SJSA1 (cell line): ENCODE measurements at regions not wholly inside any gene's neighbourhood (a gene's known extent, or its start where the extent isn't known, plus 50 kb on each side); places are given as distances from the start of the nearest gene placed in this dataset.
"Not testable (repeated sequence)": the region's sequence is repeated elsewhere in the genome, so short reads cannot be mapped to it uniquely, and the experiment has no call there.

Experiments used
- DNase-seq, 2 experiments: peaks; one replicate each; pipeline ENCODE4 v3.0.0-alpha.2; 2015 to 2020; ENCODE audit warnings: low spot score in 2 of 2, low read depth in 1 of 2
- H3K27ac ChIP-seq: fragments of 250-450 bp; sonication (Bioruptor Pico); 2 replicates; pipeline ENCODE4 v1.5.1; 2020; ENCODE audit warnings: mild to moderate bottlenecking, moderate library complexity
- H3K27me3 ChIP-seq: fragments of 250-450 bp; sonication (Bioruptor Pico); replicated peaks from 2 replicates; pipeline ENCODE4 v1.5.1; 2020; ENCODE audit warnings: mild to moderate bottlenecking, moderate library complexity
- H3K36me3 ChIP-seq: fragments of 250-450 bp; sonication (Bioruptor Pico); 2 replicates; pipeline ENCODE4 v1.5.1; 2020; ENCODE audit warnings: mild to moderate bottlenecking
- H3K4me1 ChIP-seq: fragments of 250-450 bp; sonication (Bioruptor Pico); replicated peaks from 2 replicates; pipeline ENCODE4 v1.6.1; 2021; ENCODE audit warnings: mild to moderate bottlenecking
- H3K4me3 ChIP-seq: fragments of 250-450 bp; sonication (Bioruptor Pico); 2 replicates; pipeline ENCODE4 v1.5.1; 2020; ENCODE audit warnings: mild to moderate bottlenecking
- H3K9me3 ChIP-seq: fragments of 250-450 bp; sonication (Bioruptor Pico); replicated peaks from 2 replicates; pipeline ENCODE4 v1.5.1; 2020; ENCODE audit warnings: mild to moderate bottlenecking

DNA sequence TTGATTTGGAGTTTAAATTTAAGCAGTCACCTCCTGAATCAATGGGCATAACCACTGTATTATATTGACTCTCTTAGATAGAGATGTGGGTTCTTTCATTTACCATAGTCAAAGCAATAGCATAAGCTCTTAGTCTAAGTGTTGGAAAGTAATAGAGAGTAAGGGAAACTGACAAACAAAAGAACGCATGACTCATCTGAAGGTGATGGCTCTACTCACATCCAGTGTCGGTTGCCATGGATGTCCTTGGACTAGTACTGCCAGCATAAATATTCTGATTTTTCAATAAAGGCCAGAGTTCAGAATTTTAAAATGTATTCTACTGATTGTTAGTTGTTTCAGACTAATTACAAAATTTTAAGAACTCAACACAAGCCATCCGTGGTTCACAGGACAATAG, 444.9 kb upstream of the DDI1 start:
- H3K4me1 ChIP-seq = peaks cover 5% of the 10 kb centered on the region

DNA sequence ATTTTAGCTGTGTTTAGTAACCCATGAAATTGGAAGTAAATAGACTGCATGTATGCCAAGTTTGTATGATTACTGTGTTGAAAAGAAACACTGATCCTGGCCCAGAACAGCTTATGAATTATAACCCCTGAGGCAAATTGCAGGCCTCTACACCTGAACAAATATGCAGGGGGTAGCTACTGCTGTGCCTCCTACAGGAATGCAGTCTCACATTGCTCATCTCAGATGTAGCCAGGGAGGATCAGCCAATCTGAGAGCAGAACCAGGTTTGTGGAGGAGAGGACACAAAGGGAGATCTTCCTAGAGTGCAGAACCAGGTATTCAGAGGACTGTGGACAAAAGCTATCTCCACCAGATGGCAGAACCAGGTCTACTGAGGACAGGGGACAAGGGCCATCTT, 442.2 kb upstream of the DDI1 start:
- Histone ChIP-seq H3K4me1 (no peaks in the 10 kb centered on the region), H3K27ac (no peak overlapping the region), H3K9me3 (no peaks in the 10 kb centered on the region), H3K36me3 (no peaks in the 10 kb centered on the region), H3K27me3 (no peaks in the 10 kb centered on the region), H3K4me3 (no peak overlapping the region)
- DNase-seq = no peak

More for the DNA sequence above, 444.9 kb upstream of the DDI1 start:
- H3K27me3 ChIP-seq = no peaks in the 10 kb centered on the region
- no peak overlapping the region for H3K4me3 ChIP-seq
- no peak for DNase-seq
- H3K9me3 ChIP-seq = no peaks in the 10 kb centered on the region
- no peaks in the 10 kb centered on the region for H3K36me3 ChIP-seq
- no peak overlapping the region for H3K27ac ChIP-seq

DNA sequence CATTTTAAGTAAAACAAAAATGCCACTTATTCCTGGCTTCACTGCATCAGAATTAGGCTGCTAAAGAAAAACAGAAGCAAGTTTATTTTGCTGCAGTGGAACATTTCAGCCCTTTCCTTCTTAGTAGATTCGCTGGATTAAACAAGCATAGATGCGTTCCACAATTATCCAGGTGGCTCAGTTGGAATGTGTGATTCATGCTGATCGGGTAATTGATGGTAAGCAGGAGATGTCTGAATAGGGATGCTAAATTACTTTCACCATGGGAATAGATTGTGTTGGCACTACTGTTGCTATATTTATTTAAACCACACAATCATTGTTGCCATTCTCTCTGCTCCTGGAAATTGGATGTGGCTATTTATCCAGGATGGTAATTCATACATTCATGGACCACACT, 440.1 kb upstream of the DDI1 start:
- H3K36me3 ChIP-seq = no peaks in the 10 kb centered on the region
- no peak for DNase-seq
- H3K27ac ChIP-seq = no peak overlapping the region
- H3K4me3 ChIP-seq = no peak overlapping the region
- no peaks in the 10 kb centered on the region for H3K27me3 ChIP-seq
- H3K4me1 ChIP-seq = no peaks in the 10 kb centered on the region
- H3K9me3 ChIP-seq = no peaks in the 10 kb centered on the region

DNA sequence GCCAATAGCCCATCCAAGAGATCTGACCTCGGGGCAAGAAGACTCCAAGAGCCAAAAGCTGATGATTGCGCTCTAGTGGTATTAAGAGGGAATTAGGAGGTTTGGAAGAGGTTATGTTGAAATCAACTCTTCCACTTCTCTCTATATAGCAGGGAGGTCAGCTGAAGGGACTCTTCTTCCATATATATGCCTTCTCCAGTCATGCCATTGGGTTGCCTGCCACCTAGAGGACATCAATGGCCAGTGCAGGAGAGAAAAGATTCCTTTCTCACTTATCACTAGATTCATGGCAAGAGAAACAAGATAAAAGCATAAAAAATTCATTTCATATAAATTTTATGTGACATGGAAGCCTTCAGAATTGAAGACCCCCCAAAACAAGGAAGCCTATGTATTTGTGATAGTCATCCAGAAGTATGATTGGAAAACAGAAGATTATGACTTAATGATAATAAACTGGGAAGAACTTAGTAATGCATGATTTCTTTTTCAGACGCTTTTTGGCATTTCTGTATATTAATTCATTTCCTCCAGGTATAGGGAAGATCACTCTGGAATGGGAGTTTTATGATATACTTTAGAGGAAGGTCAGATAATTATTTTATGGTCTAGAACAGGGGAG, 435.1 kb upstream of the DDI1 start:
- no peak overlapping the region for H3K4me3 ChIP-seq
- peak in 1 of 2 experiments; percentile 31 for DNase-seq
- H3K4me1 ChIP-seq = peaks cover 14% of the 10 kb centered on the region
- H3K27me3 ChIP-seq = no peaks in the 10 kb centered on the region
- H3K27ac ChIP-seq = no peak overlapping the region
- H3K9me3 ChIP-seq = no peaks in the 10 kb centered on the region
- H3K36me3 ChIP-seq = no peaks in the 10 kb centered on the region

DNA sequence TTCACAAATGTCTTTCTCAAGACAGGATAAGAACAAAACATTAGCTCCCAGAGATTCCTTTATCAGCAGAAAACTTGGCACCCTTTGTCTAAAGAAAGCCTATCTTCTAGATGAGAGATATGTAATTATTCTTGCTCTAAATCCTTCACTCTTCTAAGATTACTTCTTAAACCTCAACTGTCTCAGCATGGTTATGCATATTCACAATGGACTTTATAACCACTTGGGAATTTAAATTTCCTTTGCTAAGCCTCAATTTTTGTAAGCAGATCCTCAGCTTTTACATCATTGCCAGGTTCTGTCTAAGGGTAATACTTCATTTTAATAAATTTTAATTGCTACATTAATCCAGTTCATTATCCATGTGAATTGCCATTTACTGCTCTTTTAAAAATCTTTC, 433.6 kb upstream of the DDI1 start:
- H3K27me3 ChIP-seq = no peaks in the 10 kb centered on the region
- no peaks in the 10 kb centered on the region for H3K36me3 ChIP-seq
- DNase-seq = no peak
- peaks cover 14% of the 10 kb centered on the region for H3K4me1 ChIP-seq
- H3K27ac ChIP-seq = no peak overlapping the region
- no peaks in the 10 kb centered on the region for H3K9me3 ChIP-seq
- H3K4me3 ChIP-seq = no peak overlapping the region

DNA sequence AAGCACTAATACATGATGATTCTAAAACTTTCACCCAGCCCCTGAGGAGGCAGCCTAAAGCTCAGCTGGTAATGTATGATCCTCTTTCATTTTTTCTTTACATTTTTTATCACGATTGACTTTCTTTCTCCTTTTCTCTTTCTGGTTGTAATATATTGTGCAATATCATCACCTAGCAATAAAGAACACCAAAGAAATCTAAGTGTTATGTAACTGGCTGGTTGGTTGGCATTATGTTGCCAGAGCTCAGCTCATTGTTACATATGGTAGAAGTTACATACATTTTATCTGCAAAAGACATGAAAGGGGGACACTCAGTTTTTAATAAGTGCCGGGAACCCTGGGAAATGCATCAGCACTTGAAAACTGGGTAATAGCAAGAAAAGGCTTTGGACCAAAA, 432.1 kb upstream of the DDI1 start:
- peak overlapping the region; percentile 69 for H3K27ac ChIP-seq
- no peaks in the 10 kb centered on the region for H3K36me3 ChIP-seq
- peaks cover 27% of the 10 kb centered on the region for H3K4me1 ChIP-seq
- H3K4me3 ChIP-seq = no peak overlapping the region
- no peak for DNase-seq
- no peaks in the 10 kb centered on the region for H3K9me3 ChIP-seq
- no peaks in the 10 kb centered on the region for H3K27me3 ChIP-seq

DNA sequence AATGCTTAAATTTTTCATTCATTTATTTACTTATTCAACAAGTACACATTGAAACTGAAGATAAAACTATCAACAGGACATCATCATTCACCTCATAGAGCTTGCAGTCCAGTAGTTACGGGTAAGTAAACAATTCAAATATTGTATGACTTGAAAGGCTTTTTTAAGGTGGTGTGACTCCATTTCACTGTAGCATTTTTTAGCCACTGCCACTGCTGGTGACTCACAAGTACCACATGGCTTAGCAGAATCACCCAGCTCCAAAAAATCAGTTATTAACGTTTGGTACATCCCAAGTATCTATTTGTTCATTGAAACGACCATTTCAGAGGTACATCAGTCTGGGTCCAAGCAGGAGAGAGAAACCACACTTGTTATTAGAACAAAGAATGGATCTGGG, 427.9 kb upstream of the DDI1 start:
- H3K9me3 ChIP-seq = no peaks in the 10 kb centered on the region
- no peak overlapping the region for H3K4me3 ChIP-seq
- H3K36me3 ChIP-seq = no peaks in the 10 kb centered on the region
- peak overlapping the region; percentile 88 for H3K27ac ChIP-seq
- peaks cover 35% of the 10 kb centered on the region for H3K4me1 ChIP-seq
- H3K27me3 ChIP-seq = no peaks in the 10 kb centered on the region
- no peak for DNase-seq

DNA sequence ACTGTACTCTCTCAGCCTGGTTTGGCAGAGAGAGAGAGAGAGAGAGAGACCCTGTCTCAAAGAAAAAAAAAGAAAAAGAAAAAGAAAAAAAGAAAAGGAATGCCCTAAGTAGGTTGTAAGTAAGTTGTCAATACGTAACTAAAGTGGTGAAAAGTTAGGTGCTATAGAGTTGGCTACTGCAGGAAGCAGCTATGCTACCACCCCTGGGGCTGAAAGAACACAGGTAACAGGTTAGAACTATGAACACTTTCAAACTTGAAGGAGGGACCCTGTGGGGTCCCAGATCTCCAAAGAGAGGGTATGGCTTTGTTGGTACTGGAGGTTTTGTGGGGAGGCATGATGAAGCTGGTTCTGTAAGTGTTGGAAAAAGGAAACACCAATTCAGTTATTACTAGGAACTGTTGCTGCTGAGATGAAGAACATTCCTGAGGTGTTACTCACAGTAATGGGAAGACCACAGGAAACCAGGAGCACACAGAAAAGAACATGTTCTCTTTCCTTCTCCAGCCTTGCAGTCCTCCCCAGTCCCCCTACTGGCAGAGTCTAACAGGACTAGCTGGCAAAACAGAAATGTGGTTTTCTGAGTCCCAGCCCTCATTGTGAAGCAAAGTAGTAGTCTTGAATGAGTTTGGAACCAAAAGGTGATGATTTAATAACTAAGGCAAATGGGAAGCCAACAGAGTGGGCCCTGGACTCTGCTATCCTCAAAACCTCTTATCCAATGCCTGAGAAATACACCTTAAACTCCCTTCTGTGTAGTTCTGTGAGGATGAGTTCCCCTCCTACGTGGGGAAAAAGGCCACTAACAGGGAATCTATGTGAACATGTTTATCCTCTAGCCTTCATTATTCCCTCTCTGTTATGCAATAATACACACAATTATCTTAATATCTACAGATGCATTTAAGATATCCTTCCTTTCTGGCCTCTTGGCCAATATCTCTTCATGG, 427.0 kb upstream of the DDI1 start:
- Histone ChIP-seq H3K4me3 (no peak overlapping the region), H3K27ac (peak overlapping the region; percentile 88), H3K27me3 (no peaks in the 10 kb centered on the region), H3K4me1 (peaks cover 29% of the 10 kb centered on the region), H3K36me3 (no peaks in the 10 kb centered on the region), H3K9me3 (no peaks in the 10 kb centered on the region)
- peak; percentile 77 for DNase-seq

DNA sequence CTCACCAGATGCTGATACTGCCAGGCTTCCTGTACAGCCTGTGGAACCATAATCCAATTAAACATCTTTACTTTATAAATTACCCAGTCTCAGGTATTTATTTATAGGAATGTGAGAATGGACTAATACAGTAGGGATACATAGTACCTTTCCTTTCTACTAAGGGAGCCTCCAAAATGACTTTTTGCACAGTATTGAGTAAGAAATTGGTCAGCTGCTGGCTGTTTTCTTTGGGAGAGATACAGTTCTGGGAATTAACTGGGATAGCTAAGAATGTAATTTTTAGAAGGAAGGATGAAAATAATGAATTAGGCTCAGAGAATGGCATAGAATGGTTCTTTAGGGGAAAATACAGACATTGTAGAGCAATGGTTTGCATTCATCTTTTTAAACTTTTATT, 426.0 kb upstream of the DDI1 start:
- no peak overlapping the region for H3K4me3 ChIP-seq
- no peak for DNase-seq
- H3K4me1 ChIP-seq = peaks cover 20% of the 10 kb centered on the region
- H3K27ac ChIP-seq = no peak overlapping the region
- H3K36me3 ChIP-seq = no peaks in the 10 kb centered on the region
- H3K27me3 ChIP-seq = no peaks in the 10 kb centered on the region
- no peaks in the 10 kb centered on the region for H3K9me3 ChIP-seq

DNA sequence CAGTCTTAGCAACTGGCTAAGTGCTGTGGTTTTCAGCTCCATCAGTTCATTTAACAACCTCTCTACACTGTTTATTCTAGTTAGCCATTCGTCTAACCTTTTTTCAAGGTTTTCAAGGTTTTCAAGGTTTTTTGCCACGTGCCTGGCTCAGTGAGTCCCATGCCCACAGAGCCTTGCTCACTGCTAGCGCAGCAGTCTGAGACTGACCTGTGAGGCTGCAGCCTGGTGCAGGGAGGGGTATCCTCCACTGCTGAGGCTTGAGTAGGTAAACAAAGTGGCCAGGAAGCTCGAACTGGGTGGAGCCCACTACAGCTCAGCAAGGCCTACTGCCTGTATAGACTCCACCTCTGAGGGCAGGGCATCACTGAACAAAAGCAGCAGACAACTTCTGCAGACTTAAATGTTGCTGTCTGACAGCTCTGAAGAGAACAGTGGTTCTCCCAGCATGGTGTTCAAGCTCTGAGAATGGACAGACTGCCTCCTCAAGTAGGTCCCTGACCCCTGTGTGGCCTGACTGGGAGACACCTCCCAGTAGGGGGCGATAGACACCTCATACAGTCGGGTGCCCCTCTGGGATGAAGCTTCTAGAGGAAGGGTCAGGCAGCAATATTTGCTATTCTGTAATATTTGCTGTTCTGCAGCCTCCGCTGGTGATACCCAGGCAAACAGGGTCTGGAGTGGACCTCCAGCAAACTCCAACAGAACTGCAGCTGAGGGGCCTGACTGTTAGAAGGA, 424.7 kb upstream of the DDI1 start:
- H3K9me3 ChIP-seq, H3K4me3 ChIP-seq, H3K27ac ChIP-seq, H3K27me3 ChIP-seq, DNase-seq, H3K36me3 ChIP-seq: not testable (repeated sequence)
- peaks cover 20% of the 10 kb centered on the region for H3K4me1 ChIP-seq

DNA sequence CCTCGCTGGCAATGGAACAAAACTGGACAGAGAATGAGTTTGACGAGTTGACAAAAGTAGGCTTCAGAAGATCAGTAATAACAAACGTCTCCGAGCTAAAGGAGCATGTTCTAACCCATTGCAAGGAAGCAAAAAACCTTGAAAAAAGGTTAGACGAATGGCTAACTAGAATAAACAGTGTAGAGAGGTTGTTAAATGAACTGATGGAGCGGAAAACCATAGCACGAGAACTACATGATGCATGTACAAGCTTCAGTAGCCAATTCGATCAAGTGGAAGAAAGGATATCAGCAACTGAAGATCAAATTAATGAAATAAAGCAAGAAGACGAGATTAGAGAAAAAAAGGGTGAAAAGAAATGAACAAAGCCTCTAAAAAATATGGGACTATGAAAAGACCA, 424.0 kb upstream of the DDI1 start:
- H3K4me1 ChIP-seq = peaks cover 20% of the 10 kb centered on the region
- DNase-seq, H3K27me3 ChIP-seq, H3K4me3 ChIP-seq, H3K27ac ChIP-seq, H3K9me3 ChIP-seq, H3K36me3 ChIP-seq: not testable (repeated sequence)

DNA sequence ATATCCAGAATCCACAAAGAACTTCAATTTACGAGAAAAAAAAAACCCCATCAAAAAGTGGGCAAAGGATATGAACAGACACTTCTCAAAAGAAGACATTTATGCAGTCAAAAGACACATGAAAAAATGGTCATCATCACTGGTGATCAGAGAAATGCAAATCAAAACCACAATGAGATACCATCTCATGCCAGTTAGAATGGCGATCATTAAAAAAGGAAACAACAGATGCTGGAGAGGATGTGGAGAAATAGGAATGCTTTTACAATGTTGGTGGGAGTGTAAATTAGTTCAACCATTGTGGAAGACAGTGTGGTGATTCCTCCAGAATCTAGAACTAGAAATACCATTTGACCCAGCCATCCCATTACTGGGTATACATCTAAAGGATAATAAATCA, 419.9 kb upstream of the DDI1 start:
- H3K36me3 ChIP-seq, H3K27me3 ChIP-seq, H3K27ac ChIP-seq, H3K4me1 ChIP-seq, DNase-seq, H3K9me3 ChIP-seq, H3K4me3 ChIP-seq: not testable (repeated sequence)

DNA sequence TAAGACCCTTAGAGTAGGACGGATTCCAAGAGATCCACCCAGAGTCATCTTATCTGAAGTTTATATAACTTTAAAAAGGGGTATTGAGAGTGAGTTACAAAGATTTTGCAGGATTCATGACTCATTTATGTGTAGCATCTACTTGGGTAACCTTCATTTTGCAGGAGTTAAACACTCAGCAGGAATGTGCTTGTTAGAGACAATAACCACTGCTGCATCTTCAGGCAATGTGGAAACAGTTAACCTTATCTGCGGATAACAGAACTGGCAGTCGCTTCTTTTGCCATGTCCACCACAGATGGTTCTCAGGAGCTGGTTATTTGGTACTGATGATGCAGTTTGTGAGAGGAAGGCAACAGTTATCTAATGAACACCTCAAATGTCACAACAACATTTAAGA, 417.9 kb upstream of the DDI1 start:
- Histone ChIP-seq H3K27ac (no peak overlapping the region), H3K27me3 (no peaks in the 10 kb centered on the region), H3K36me3 (no peaks in the 10 kb centered on the region), H3K9me3 (no peaks in the 10 kb centered on the region), H3K4me3 (no peak overlapping the region), H3K4me1 (peaks cover 9% of the 10 kb centered on the region)
- DNase-seq = peak in 1 of 2 experiments; percentile 8

DNA sequence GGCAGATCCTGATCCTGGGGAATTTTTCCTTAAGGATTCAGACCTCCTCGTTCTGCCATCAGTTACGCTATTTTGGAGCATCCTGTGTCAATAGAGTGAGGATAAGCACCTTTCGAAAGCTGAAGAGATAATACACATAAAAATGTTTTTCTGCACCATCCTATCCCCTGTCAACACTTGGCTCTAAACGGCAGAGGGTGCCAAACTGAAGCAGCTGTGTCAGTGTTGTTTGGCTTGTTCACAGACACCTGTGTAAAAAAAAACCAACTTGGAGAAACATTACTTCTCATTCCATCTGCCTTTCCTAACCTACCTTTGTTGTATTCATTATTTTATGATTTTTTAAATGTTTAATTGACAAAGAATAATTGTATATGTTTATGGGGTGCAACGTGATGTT, 417.0 kb upstream of the DDI1 start:
- H3K27me3 ChIP-seq = no peaks in the 10 kb centered on the region
- DNase-seq = no peak
- no peaks in the 10 kb centered on the region for H3K36me3 ChIP-seq
- H3K27ac ChIP-seq = no peak overlapping the region
- no peak overlapping the region for H3K4me3 ChIP-seq
- H3K9me3 ChIP-seq = no peaks in the 10 kb centered on the region
- H3K4me1 ChIP-seq = peaks cover 15% of the 10 kb centered on the region
